Suprapubic skin (tissue), 4 donors: ENCODE measurements at regions not wholly inside any gene's neighbourhood (a gene's known extent, or its start where the extent isn't known, plus 50 kb on each side); places are given as distances from the start of the nearest gene placed in this dataset.
A peak's percentile ranks its signal among the peaks of the same experiment; 100 is the strongest.

Experiments
- DNase-seq, 2 donors: peaks; one replicate each; pipeline ENCODE4 v3.0.0-alpha.2; 2019; ENCODE audit warnings: low spot score in 2 of 2
- H3K27ac ChIP-seq: fragments of 200-600 bp; sonication (generic); one replicate; pipeline ENCODE4 v1.5.1; 2019
- H3K27me3 ChIP-seq: fragments of 200-600 bp; sonication (generic); one replicate; pipeline ENCODE4 v1.5.1; 2019
- H3K36me3 ChIP-seq: fragments of 200-600 bp; sonication (generic); one replicate; pipeline ENCODE4 v1.5.1; 2019
- H3K4me1 ChIP-seq: fragments of 200-600 bp; sonication (generic); one replicate; pipeline ENCODE4 v1.5.1; 2019
- H3K4me3 ChIP-seq: fragments of 200-600 bp; sonication (generic); one replicate; pipeline ENCODE4 v1.5.1; 2019; ENCODE audit warnings: mild to moderate bottlenecking
- H3K9me3 ChIP-seq: fragments of 200-600 bp; sonication (generic); one replicate; pipeline ENCODE4 v1.5.1; 2019
- EP300 ChIP-seq: sonication (generic); formaldehyde crosslinking; IDR thresholded peaks from one replicate; pipeline ENCODE4 v1.6.1; 2017; ENCODE audit warnings: antibody characterized with exemption
- POLR2A ChIP-seq, 2 donors: fragments of 450-650 bp; IDR thresholded peaks; one replicate each; pipeline ENCODE4 v1.6.1; 2017; ENCODE audit warnings: antibody characterized with exemption in 2 of 2, mild to moderate bottlenecking in 2 of 2, moderate library complexity in 2 of 2
- POLR2AphosphoS5 ChIP-seq, 3 donors: sonication (generic); formaldehyde crosslinking; IDR thresholded peaks; one replicate each; pipeline ENCODE4 v1.6.1; 2017; ENCODE audit warnings: antibody characterized with exemption in 3 of 3
- WGBS: methylation state at CpG from one replicate; pipeline ENCODE4 v1.1.5; 2018; 5-methylcytosine and 5-hydroxymethylcytosine counted together
- TF ChIP-seq, protein P1 (sequence below), 2 donors: fragments of 200-600 bp in 1 of 2; fragments of 450-650 bp in 1 of 2; sonication (generic) in 1 of 2; IDR thresholded peaks; one replicate each; pipeline ENCODE4 v1.5.1; 2016 to 2019; ENCODE audit warnings: antibody characterized with exemption in 2 of 2, mild to moderate bottlenecking in 1 of 2, moderate library complexity in 1 of 2

DNA sequence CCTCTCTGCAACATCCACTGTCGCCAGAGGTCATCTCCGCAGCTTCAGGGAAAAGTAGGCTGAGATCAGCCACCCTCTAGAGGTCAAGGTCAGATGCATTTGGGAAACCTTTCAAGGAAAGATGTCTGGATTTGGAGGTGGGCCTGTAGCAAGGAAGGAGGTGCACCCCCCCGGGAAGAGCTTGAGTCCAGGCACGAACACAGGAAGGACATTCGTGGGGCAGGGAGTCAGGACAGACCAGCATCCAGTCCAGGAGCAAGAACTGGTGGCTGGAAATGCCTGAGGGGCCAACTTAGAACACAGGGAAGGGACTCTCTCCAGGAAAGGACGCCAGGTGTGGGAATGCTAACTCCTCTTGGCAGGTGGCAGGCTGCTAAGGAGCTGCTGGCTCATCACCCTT, 614.1 kb upstream of the MGMT start:
- Histone ChIP-seq H3K27me3 (no peaks in the 10 kb centered on the region), H3K4me3 (no peak overlapping the region), H3K9me3 (no peaks in the 10 kb centered on the region), H3K36me3 (no peaks in the 10 kb centered on the region), H3K4me1 (peaks cover 19% of the 10 kb centered on the region), H3K27ac (no peak overlapping the region)
- TF ChIP-seq POLR2A (IDR thresholded peaks at IDR 0.05) = no peak
- TF ChIP-seq EP300 = no peak
- TF ChIP-seq, protein P1, sequence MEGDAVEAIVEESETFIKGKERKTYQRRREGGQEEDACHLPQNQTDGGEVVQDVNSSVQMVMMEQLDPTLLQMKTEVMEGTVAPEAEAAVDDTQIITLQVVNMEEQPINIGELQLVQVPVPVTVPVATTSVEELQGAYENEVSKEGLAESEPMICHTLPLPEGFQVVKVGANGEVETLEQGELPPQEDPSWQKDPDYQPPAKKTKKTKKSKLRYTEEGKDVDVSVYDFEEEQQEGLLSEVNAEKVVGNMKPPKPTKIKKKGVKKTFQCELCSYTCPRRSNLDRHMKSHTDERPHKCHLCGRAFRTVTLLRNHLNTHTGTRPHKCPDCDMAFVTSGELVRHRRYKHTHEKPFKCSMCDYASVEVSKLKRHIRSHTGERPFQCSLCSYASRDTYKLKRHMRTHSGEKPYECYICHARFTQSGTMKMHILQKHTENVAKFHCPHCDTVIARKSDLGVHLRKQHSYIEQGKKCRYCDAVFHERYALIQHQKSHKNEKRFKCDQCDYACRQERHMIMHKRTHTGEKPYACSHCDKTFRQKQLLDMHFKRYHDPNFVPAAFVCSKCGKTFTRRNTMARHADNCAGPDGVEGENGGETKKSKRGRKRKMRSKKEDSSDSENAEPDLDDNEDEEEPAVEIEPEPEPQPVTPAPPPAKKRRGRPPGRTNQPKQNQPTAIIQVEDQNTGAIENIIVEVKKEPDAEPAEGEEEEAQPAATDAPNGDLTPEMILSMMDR (IDR thresholded peaks at IDR 0.05) = no peak
- no peak for TF ChIP-seq POLR2AphosphoS5 (IDR thresholded peaks at IDR 0.05)
- no peak for DNase-seq
- 81% methylated on average over 6 of the region's 6 CpGs for WGBS

- no peak overlapping the region for H3K4me3 ChIP-seq
- H3K9me3 ChIP-seq = no peaks in the 10 kb centered on the region
- peaks cover 19% of the 10 kb centered on the region for H3K4me1 ChIP-seq
- H3K27me3 ChIP-seq = no peaks in the 10 kb centered on the region
- TF ChIP-seq, protein P1 (IDR thresholded peaks at IDR 0.05) = no peak
- no peak for TF ChIP-seq POLR2A (IDR thresholded peaks at IDR 0.05)
- no peak for TF ChIP-seq POLR2AphosphoS5 (IDR thresholded peaks at IDR 0.05)
- no peak for TF ChIP-seq EP300
- no peak for DNase-seq
- 96% methylated on average over 8 of the region's 8 CpGs for WGBS
- H3K27ac ChIP-seq = no peak overlapping the region
- no peaks in the 10 kb centered on the region for H3K36me3 ChIP-seq
These were observed 613.5 kb upstream of the MGMT start for GRCh38 chr10:128853537-128853936.

DNA sequence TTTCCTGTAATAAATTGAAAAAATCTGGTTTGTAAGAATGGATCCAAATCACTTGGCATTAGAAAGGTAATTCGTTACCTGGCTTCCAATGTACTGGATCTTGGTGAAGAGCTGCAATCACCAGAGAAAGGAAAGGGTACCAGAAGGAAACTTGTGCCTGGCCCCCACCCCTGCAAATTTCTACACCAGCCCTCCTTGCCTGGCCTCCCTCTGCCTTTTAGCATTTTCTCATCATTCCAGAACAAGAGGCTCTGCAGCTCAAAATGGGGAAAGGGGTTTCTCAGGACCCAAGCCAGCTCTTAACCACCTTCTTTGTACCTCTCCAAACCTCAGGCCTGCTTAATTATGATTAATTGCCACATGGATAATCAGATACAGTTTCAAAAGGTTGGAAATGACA, 612.8 kb upstream of the MGMT start:
- Histone ChIP-seq H3K9me3 (no peaks in the 10 kb centered on the region), H3K27ac (peak overlapping the region; percentile 45), H3K27me3 (no peaks in the 10 kb centered on the region), H3K4me3 (no peak overlapping the region), H3K4me1 (peaks cover 19% of the 10 kb centered on the region), H3K36me3 (no peaks in the 10 kb centered on the region)
- DNase-seq = no peak
- 68% methylated on average over 1 of the region's 1 CpG for WGBS
- TF ChIP-seq EP300 (no peak), POLR2A (IDR thresholded peaks at IDR 0.05) (no peak), POLR2AphosphoS5 (IDR thresholded peaks at IDR 0.05) (no peak)
- TF ChIP-seq, protein P1 (IDR thresholded peaks at IDR 0.05) = no peak

DNA sequence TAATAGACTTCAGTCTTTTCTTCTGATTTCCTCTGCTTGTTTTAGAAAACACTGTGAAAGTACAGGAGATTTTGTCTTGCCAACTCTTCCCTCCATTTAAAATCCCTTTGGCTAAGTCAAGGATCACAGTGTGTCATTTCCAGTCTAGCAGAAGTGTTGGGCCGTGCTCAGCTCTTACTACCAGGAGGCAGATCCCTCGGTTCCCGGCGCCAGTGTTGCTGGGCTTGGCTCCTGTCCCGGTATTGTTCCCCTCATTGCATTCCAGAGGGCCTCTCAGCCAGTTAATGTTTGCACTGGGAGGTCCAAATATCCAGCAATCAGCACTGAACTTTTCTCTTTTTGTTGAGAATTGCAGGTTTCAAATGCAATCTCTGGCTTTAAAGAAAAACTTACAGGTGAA, 612.1 kb upstream of the MGMT start:
- TF ChIP-seq POLR2AphosphoS5 (IDR thresholded peaks at IDR 0.05) (peak in 1 of 3 donors; percentile 13), EP300 (no peak), POLR2A (IDR thresholded peaks at IDR 0.05) (no peak)
- TF ChIP-seq, protein P1 (IDR thresholded peaks at IDR 0.05) = no peak
- Histone ChIP-seq H3K27ac (peak overlapping the region; percentile 45), H3K4me3 (no peak overlapping the region), H3K9me3 (no peaks in the 10 kb centered on the region), H3K4me1 (peaks cover 19% of the 10 kb centered on the region), H3K27me3 (no peaks in the 10 kb centered on the region), H3K36me3 (no peaks in the 10 kb centered on the region)
- DNase-seq = peak; percentile 89 to 90
- 23% methylated on average over 5 of the region's 5 CpGs for WGBS

DNA sequence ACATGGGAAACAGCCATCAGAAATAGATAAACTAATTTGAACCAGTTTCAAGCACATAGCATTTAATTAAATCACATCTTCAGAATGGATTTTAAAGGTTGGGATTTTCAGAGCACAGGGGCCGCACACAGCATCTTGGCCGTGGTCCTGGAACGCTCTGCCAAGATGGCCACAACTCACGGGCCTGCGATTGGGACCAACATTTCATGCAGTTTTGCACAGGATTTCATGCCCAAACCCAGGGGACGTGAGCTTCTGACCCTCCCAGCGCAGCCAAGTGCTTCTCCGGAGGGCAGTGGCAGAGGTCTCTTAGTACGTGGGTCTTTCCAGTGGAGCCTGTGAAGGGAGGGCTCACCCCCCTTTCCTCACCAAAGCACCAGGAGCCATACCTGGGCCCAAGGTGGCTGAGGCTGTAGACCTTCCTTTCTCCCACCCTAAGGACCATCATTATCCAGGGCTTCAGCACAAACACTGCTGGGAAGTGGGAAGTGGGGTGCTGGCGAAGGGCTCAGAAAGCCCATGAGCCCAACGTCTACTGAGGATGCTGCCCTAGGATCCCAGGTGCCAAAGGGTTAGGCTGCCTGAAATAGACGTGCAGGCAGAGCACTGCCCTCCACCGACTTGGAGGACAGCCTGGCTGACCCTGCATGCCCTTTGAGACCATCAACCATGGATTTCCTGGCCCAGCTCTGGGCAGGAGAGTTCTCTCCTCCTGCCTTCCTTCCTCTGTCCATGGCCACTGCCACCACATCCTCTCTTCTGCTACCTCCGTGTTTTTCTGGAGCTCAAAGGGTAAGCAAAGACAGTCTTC, 611.2 kb upstream of the MGMT start:
- H3K9me3 ChIP-seq = no peaks in the 10 kb centered on the region
- no peaks in the 10 kb centered on the region for H3K36me3 ChIP-seq
- H3K27ac ChIP-seq = no peak overlapping the region
- H3K27me3 ChIP-seq = no peaks in the 10 kb centered on the region
- 72% methylated on average over 9 of the region's 14 CpGs for WGBS
- DNase-seq = no peak
- no peak for TF ChIP-seq EP300
- no peak for TF ChIP-seq POLR2A (IDR thresholded peaks at IDR 0.05)
- no peak for TF ChIP-seq POLR2AphosphoS5 (IDR thresholded peaks at IDR 0.05)
- TF ChIP-seq, protein P1 (IDR thresholded peaks at IDR 0.05) = no peak
- peaks cover 19% of the 10 kb centered on the region for H3K4me1 ChIP-seq
- H3K4me3 ChIP-seq = no peak overlapping the region
